PC-9 (cell line): ENCODE measurements at regions not wholly inside any gene's neighbourhood (a gene's known extent, or its start where the extent isn't known, plus 50 kb on each side); places are given as distances from the start of the nearest gene placed in this dataset.

Source experiments
- EZH2 ChIP-seq: fragments of 200-600 bp; sonication (generic); IDR thresholded peaks from 2 replicates; pipeline ENCODE4 v1.8.0; 2017; ENCODE audit warnings: antibody characterized with exemption, low read depth
- TF ChIP-seq, protein P1 (sequence below): fragments of 200-600 bp; sonication (generic); conservative IDR thresholded peaks from 2 replicates; pipeline ENCODE4 v1.6.1; 2017; ENCODE audit warnings: mixed run types, antibody characterized with exemption, mild to moderate bottlenecking, moderate library complexity

DNA sequence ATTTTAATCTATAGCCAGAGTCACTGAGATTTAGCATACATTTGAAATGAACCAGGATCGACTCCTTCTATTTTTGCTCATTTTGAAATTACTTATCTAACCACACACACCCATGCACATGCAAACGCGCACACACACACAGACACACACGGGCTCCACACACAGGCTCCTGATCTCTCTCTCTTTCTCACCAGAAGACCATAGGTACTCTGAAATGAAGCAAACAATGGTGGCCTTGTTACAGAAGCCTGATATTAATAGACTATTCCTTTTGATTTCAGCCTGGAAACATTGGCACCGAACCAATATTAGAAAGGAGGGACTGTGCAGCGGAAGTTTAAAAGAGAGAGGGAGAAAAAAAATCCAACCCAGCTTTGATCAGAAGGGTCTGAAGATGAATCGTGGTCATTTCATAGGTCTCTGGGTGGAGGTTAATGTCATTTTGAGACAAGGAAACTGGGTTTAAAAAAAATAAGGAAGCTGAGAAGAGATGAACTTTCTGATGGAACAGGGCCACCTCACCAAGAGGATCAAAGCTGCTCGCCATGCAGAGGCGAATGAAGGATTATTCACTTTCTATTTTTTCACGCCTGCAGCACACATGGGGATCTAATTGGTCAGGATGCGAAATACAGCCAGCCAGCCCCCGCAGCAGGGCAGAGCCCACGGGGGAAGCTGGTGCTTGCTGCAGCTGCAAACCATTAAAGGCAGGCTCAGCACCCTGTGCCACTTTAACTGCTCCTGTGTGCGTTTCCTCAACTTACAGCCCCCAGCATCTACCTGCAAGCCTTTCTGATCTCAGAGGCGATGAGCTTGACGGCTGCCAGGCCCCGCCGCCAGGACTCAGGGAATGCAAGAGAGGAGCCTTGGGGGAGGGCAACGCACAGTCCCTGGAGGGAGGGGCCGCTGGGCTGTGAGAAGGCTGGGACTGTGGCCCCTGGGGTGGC is 88.8 kb downstream of the HES1 start:
- TF ChIP-seq, protein P1, sequence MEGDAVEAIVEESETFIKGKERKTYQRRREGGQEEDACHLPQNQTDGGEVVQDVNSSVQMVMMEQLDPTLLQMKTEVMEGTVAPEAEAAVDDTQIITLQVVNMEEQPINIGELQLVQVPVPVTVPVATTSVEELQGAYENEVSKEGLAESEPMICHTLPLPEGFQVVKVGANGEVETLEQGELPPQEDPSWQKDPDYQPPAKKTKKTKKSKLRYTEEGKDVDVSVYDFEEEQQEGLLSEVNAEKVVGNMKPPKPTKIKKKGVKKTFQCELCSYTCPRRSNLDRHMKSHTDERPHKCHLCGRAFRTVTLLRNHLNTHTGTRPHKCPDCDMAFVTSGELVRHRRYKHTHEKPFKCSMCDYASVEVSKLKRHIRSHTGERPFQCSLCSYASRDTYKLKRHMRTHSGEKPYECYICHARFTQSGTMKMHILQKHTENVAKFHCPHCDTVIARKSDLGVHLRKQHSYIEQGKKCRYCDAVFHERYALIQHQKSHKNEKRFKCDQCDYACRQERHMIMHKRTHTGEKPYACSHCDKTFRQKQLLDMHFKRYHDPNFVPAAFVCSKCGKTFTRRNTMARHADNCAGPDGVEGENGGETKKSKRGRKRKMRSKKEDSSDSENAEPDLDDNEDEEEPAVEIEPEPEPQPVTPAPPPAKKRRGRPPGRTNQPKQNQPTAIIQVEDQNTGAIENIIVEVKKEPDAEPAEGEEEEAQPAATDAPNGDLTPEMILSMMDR: no peak
- no peak for TF ChIP-seq EZH2
